NCI-H2029 treated with DMSO at 0.1 percent for 48 hours (cell line): ENCODE measurements at regions not wholly inside any gene's neighbourhood (a gene's known extent, or its start where the extent isn't known, plus 50 kb on each side); places are given as distances from the start of the nearest gene placed in this dataset.

Experiments
- DNase-seq: peaks from one replicate; lab custom pipeline; 2025; lab: John Stamatoyannopoulos, UW

DNA sequence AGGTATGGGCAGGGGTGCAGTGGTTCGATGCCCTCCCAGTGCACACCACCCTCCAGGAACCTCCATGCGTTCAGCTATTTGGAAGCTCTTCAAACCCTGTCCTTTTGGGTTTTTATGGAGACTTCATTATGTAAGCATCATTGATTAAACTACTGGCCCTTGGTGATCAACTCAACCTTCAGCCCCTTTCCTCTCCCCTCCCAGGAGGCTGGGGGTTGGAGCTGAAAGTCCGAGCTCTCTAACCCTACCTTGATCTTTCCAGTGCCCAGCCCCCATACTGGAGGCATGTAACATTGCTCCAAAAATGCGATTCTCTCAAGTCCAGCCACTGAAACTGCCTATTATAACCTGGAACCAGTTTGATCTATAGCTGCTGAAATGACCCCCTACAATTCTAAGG is 188.1 kb downstream of the IPO8 start:
- DNase-seq = no peak

- DNase-seq = no peak
Observed at GRCh38 chr12:30506411-30506810, 189.3 kb downstream of the IPO8 start.

DNA sequence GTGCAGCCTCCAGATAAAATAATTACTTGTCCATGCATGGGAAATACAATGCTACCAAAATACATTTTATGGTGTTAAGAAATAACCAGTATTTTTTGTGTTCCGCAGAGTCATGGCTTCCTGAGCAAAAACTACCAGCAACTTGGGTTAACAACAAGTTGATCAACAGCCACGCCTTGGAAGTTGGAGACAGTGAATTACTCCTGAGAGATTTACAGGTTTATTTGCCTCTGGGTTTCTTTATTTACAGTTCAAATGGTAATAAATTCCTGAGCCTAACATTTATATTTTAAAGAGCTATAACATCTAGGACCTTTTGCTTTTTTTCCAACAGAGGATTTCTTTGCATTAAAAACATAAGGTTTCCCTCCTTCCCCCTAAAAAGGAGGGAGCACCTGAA is 194.0 kb downstream of the IPO8 start:
- DNase-seq = no peak

DNA sequence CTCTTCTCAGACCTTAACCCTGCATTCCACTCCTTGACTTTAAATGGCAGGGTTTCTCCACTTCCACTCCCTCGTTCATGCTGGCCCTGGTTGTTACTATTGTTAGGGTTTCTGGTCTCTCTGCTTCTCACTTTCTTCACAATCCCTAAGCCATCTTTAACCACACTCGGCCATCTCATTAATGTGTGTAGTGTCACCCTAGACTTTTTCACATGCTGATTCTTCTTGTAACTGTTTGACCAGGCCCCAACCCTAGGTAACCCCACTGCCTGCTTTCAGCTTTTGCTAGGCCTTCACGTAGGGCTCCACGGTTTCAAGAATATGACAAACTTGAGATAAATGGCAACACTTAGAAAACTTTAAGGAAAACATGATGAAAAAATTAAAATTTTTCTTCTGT is 195.1 kb downstream of the IPO8 start:
- no peak for DNase-seq

GRCh38 chr12:30485230-30485890 is 210.3 kb downstream of the IPO8 start:
- no peak for DNase-seq

DNA sequence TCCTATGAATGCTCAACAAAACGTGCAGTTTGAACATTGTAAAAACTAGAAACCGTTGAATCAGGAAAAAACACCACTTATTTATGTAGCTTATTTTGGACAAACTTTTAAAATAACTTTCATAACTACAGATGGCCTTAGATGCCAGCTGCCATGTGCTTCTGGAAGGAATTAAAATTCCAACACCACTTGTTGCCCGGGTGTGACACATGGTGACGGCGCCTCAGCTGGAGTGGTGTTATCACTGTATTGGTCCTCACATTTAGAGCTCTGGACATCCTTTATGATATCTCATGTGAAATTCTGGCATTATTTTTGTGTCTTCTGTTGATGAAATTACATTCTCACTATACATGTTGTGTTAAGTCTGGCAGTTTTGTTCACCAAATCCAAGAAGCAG is 211.0 kb downstream of the IPO8 start:
- DNase-seq = no peak

GRCh38 chr12:30482650-30483049 is 213.0 kb downstream of the IPO8 start:
- no peak for DNase-seq

DNA sequence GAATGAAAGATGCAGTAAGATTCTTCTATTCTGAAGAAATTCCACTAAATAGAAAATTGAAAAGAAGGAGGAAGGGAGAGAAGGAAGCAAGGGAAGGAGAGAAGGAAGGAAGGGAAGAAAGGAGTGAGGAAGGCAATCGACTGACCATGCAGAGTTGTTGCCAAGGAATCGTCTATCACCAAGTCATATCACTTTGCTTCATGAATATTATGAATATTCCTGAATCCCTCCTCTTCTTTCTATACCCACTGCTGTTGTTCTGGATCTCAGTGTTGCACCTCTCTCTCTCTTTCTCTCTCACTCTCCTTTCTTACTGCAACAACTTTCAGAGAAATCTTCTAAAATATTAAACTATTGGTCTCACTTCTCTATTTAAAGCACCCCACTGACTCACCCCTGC is 222.4 kb downstream of the IPO8 start:
- DNase-seq = no peak

GRCh38 chr12:30466093-30466585 is 229.5 kb downstream of the IPO8 start:
- DNase-seq = no peak

- DNase-seq = no peak
Observed at GRCh38 chr12:30463636-30464035, 232.0 kb downstream of the IPO8 start.

GRCh38 chr12:30462249-30462648 is 233.4 kb downstream of the IPO8 start:
- no peak for DNase-seq

- no peak for DNase-seq
Observed at GRCh38 chr12:30461026-30461615, 234.5 kb downstream of the IPO8 start.

- no peak for DNase-seq
Observed at GRCh38 chr12:30458453-30458852, 237.2 kb downstream of the IPO8 start.

GRCh38 chr12:30457621-30458289 is 237.9 kb downstream of the IPO8 start:
- no peak for DNase-seq

GRCh38 chr12:30450872-30451271 is 244.8 kb downstream of the IPO8 start:
- DNase-seq = no peak

GRCh38 chr12:30450226-30450625 is 245.4 kb downstream of the IPO8 start:
- DNase-seq = no peak

GRCh38 chr12:30448038-30448437 is 247.6 kb downstream of the IPO8 start:
- no peak for DNase-seq

DNA sequence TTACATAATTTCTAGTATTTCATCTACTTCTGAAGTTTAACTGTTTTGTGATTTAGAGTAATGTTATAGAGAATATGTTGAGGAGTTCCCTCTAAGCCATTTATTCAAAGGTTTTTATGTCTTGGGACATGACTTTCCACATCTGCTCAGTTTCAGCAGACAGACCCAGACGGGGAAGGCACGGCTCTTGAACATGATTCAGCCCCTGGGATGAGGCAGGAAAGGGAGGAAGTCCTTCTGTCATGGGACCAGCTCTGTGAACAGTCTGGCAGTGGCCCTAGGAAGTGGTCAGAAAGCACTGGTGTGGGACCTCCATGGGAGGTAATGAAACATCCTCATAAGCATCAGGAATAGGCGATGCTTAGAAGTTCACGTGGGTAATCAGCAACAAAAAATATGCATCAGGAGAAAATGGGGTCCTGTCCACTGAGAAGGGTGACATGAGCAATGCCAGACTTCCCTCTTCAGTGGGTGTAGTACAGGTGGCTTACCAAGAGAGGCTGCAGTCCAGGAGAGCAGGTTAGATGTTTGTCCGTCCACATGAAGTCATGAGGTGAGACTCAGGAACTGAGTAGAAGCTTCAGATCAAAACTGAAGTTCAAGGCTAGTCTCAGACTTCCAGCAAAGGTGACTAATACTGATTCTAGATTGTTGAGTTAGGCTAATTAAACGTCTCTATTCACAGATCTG is 248.5 kb downstream of the IPO8 start:
- DNase-seq = no peak

DNA sequence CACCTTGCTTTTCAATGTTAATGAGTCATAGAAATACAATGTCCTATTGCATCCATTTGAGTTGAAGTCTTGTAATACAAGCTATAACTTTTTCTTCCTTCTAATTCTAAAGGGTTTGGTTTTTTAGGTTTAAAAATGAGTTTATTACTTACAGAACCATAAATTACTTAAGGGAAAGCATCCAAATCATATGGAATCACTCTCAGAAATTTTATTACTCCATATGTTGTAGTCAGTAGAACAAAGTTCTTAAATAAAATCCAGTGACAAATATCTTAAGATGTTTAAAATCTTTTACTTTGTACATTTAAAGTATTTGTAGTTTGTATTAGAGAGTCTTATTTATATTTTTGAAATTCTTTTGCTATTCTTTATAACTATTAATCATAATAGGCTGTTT is 253.2 kb downstream of the IPO8 start:
- DNase-seq = no peak

DNA sequence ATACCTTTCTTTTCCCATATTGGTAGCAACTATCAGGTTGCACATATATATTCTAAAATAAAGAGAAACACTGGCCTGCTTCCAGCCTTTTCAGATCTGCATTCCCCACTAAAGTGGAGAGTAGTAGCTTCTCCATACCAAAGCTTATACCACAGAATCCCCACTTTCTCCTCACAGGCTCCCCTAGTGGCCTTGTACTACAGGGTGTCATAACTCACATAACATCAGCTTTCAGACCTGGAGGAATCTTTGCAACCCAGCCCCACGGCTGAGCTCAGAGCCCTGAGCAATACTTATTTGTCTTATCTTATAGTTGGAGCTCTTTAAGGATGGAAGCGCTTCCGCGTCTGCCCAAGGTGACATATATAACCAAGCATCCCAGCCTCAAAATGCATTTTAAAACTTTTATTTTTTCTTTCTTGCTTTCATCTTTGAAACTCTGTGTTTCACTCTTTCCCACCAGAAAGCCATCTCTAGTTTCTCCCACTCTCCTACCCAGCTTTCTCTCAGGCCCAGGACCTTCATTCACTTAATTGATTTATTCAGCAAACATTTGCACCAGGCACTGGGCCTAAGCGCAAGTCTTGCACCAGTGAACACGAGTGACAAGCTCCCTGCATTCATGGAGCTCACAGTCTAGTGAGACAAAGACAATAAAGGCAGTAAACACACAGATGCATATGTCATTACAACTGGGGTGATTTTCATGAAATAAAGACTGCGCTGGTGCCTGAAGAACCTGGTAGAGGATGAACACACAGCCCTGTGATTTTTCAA is 254.7 kb downstream of the IPO8 start:
- no peak for DNase-seq

DNA sequence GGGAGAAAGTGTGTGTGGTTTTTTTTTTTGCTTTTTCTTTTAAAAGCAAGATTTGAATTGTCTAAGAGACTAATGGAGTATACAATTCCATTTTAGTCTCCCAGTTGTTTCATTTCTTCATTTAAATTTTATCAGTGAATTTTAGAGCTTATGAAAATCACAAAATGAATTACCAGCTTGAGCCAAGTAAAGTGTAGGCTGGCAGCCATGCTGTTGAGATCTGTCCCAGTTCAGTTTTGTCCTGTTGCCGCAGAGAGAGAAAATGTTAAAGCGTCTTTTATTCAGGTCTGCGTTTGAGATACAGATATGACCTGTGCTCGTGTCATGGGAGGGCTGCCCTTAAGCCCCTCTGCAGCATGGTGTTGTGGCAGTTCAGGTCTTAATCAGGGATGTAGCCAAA is 256.5 kb downstream of the IPO8 start:
- no peak for DNase-seq

GRCh38 chr12:30438601-30439041 is 257.0 kb downstream of the IPO8 start:
- no peak for DNase-seq
